Testis (tissue), 2 donors: ENCODE measurements at regions not wholly inside any gene's neighbourhood (a gene's known extent, or its start where the extent isn't known, plus 50 kb on each side); places are given as distances from the start of the nearest gene placed in this dataset.
"Not testable (repeated sequence)": the region's sequence is repeated elsewhere in the genome, so short reads cannot be mapped to it uniquely, and the experiment has no call there.

Experiments
- DNase-seq: peaks from one replicate; pipeline ENCODE4 v3.0.0-alpha.2; 2019
- H3K27ac ChIP-seq, 2 donors: fragments of 200-600 bp; sonication (generic); one replicate each; pipeline ENCODE4 v1.5.1; 2019
- H3K27me3 ChIP-seq: fragments of 200-600 bp; sonication (generic); one replicate; pipeline ENCODE4 v1.5.1; 2019
- H3K36me3 ChIP-seq: fragments of 200-600 bp; sonication (generic); one replicate; pipeline ENCODE4 v1.5.1; 2017; ENCODE audit warnings: low read depth; ENCODE audit errors: missing control alignments
- H3K4me1 ChIP-seq: fragments of 200-600 bp; sonication (generic); one replicate; pipeline ENCODE4 v1.5.1; 2019
- H3K4me3 ChIP-seq, 2 donors: fragments of 200-600 bp; sonication (generic); one replicate each; pipeline ENCODE4 v1.5.1; 2017 to 2019
- H3K9me3 ChIP-seq: fragments of 200-600 bp; sonication (generic); one replicate; pipeline ENCODE4 v1.5.1; 2017
- CTCF ChIP-seq, 3 experiments: fragments of 450-650 bp in 2 of 3; fragments of 200-600 bp in 1 of 3; sonication (generic) in 1 of 3; IDR thresholded peaks; one replicate each; pipeline ENCODE4 v1.5.1; 2016 to 2019; ENCODE audit warnings: antibody characterized with exemption in 3 of 3, mild to moderate bottlenecking in 2 of 3, moderate library complexity in 1 of 3
- POLR2A ChIP-seq: fragments of 450-650 bp; IDR thresholded peaks from one replicate; pipeline ENCODE4 v1.6.1; 2017; ENCODE audit warnings: antibody characterized with exemption, mild to moderate bottlenecking, moderate library complexity
- WGBS, 2 donors: methylation state at CpG; one replicate each; pipeline ENCODE4 v1.1.5; 2018; 5-methylcytosine and 5-hydroxymethylcytosine counted together
- intact Hi-C: fragments of 100-400 bp; cut with DNase I; formaldehyde crosslinking; loops from one replicate; pipeline ENCODE4 v1.15.1; 2023; ENCODE audit warnings: low total_unique reads

DNA sequence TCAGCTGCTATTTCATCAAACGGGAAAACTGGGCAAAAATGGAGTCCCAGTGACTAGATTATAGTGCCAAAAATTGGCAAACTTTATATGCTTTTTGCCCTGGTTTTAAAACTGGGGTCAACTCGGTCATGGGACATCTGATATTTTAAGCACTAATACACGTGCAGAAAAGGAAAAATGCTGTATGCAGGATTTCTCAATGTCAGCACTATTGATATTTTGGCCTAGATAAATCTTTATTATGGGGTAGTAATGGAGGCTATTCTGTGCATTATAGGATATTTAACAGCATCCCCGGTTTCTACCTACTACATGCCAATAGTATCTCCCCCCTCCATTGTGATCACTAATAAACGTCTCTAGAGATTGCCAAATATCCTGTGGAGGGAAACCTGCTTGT, 870.9 kb upstream of the IGFBP7 start:
- no peak for DNase-seq
- H3K4me1 ChIP-seq, result no peaks in the 10 kb centered on the region
- no peak for TF ChIP-seq CTCF (IDR thresholded peaks at IDR 0.05)
- no peak for TF ChIP-seq POLR2A
- no peaks in the 10 kb centered on the region for H3K36me3 ChIP-seq
- intact Hi-C loops, result no loop called here
- H3K27me3 ChIP-seq, result no peaks in the 10 kb centered on the region
- no peak overlapping the region for H3K4me3 ChIP-seq
- H3K27ac ChIP-seq, result no peak overlapping the region
- no peaks in the 10 kb centered on the region for H3K9me3 ChIP-seq
- WGBS, 2 donors, result 80 to 83% methylated on average over 5 of the region's 5 CpGs

GRCh38 chr4:57974821-57975220, 864.6 kb upstream of the IGFBP7 start:
- H3K4me1 ChIP-seq, result no peaks in the 10 kb centered on the region
- TF ChIP-seq POLR2A (no peak), CTCF (IDR thresholded peaks at IDR 0.05) (no peak)
- no peak overlapping the region for H3K27ac ChIP-seq
- H3K27me3 ChIP-seq, result no peaks in the 10 kb centered on the region
- H3K9me3 ChIP-seq, result no peaks in the 10 kb centered on the region
- 82 to 86% methylated on average over 4 of the region's 4 CpGs for WGBS, 2 donors
- no peak overlapping the region for H3K4me3 ChIP-seq
- DNase-seq, result no peak
- intact Hi-C loops, result no loop called here
- no peaks in the 10 kb centered on the region for H3K36me3 ChIP-seq

DNA sequence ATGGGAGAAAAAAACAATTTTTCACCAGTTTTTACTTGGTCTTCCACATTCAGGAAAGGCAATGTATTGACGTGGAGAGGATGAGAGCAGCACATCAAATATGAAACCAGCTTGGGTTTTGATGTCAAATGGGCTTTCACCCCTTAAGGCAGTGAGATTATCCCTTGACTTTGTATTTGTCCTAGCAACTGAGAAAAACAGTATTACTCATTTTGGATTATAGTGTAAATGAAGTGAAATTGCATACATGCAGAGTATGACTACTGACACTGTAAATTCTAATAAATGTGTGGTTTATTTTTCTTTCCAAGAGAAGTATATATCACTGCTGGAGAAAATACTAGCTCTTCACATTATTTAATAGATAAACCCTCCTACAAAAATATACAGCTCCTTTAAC, 863.6 kb upstream of the IGFBP7 start:
- H3K4me1 ChIP-seq, result no peaks in the 10 kb centered on the region
- WGBS, 2 donors, result 84 to 95% methylated on average over 1 of the region's 1 CpG
- no peak overlapping the region for H3K4me3 ChIP-seq
- H3K36me3 ChIP-seq, result no peaks in the 10 kb centered on the region
- DNase-seq, result no peak
- H3K27ac ChIP-seq, result no peak overlapping the region
- no peaks in the 10 kb centered on the region for H3K27me3 ChIP-seq
- no peaks in the 10 kb centered on the region for H3K9me3 ChIP-seq
- intact Hi-C loops, result no loop called here
- TF ChIP-seq CTCF (IDR thresholded peaks at IDR 0.05) (no peak), POLR2A (no peak)

- TF ChIP-seq CTCF (IDR thresholded peaks at IDR 0.05), result no peak
- TF ChIP-seq POLR2A, result no peak
- Histone ChIP-seq H3K36me3 (no peaks in the 10 kb centered on the region), H3K27ac (no peak overlapping the region), H3K4me1 (no peaks in the 10 kb centered on the region), H3K9me3 (no peaks in the 10 kb centered on the region), H3K4me3 (no peak overlapping the region), H3K27me3 (no peaks in the 10 kb centered on the region)
- DNase-seq, result no peak
- intact Hi-C loops, result no loop called here
These were observed 861.1 kb upstream of the IGFBP7 start for GRCh38 chr4:57971261-57971660.

DNA sequence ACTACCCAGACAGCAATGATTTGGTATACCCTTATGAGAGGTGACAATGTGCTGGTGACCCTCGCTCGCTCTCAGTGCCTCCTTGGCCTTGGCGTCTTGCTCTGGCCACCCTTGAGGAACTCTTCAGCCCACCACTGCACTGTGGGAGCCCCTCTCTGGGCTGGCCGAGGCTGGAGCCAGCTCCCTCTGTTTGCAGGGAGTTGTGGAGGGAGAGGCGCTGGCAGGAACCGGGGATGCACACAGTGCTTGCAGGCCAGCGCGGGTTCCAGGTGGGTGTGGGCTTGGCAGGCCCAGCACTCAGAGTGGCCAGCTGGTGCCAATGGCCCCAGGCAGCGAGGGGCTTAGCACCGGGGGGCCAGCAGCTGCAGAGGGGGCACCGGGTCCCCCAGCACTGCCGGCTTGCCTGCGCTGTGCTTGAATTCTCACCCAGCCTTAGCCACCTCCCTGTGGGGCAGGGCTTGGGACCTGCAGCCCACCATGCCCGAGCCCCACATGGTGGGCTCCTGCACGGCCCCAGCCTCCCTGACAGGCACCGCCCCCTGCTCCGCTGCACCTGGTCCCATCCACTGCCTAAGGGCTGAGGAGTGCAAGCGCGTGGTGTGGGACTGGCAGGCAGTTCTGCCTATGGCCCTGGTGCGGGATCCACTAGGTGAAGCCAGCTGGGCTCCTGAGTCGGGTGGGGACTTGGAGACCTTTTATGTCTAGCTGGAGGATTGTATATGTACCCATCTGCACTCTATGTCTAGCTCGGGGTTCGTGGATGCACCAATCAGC, 857.0 kb upstream of the IGFBP7 start:
- Histone ChIP-seq H3K4me1 (no peaks in the 10 kb centered on the region), H3K27me3 (no peaks in the 10 kb centered on the region), H3K27ac (no peak overlapping the region), H3K4me3 (no peak overlapping the region), H3K36me3 (no peaks in the 10 kb centered on the region), H3K9me3 (no peaks in the 10 kb centered on the region)
- 91 to 94% methylated on average over 5 to 16 of the region's 23 CpGs for WGBS, 2 donors
- TF ChIP-seq POLR2A, result no peak
- no peak for DNase-seq
- intact Hi-C loops, result no loop called here

DNA sequence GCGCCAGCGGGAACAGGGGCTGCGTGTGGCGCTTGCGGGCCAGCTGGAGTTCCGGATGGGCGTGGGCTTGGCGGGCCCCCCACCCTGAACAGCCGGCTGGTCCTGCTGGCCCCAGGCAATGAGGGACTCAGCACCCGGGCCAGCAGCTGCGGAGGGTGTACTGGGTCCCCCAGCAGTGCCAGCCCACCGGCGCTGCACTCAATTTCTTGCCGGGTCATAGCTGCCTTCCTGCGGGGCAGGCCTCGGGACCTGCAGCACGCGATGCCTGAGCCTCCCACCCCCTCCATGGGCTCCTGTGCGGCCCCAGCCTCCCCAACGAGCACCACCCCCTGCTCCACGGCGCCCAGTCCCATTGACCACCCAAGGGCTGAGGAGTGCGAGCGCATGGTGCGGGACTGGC, 855.2 kb upstream of the IGFBP7 start:
- H3K36me3 ChIP-seq, H3K9me3 ChIP-seq, H3K27me3 ChIP-seq, H3K4me3 ChIP-seq, H3K27ac ChIP-seq, H3K4me1 ChIP-seq, intact Hi-C loops, DNase-seq: not testable (repeated sequence)
- WGBS, 2 donors, result 78 to 81% methylated on average over 13 to 25 of the region's 25 CpGs
